Hepatocyte (in vitro differentiated cells): ENCODE measurements at regions not wholly inside any gene's neighbourhood (a gene's known extent, or its start where the extent isn't known, plus 50 kb on each side); places are given as distances from the start of the nearest gene placed in this dataset.

ENCODE experiments used
- EZH2 ChIP-seq: fragments of 200-600 bp; sonication (generic); IDR thresholded peaks from 2 replicates; pipeline ENCODE4 v1.6.1; 2016; ENCODE audit warnings: antibody characterized with exemption, mild to moderate bottlenecking, borderline replicate concordance
- TF ChIP-seq, protein P1 (sequence below): fragments of 200-600 bp; sonication (generic); IDR thresholded peaks from 2 replicates; pipeline ENCODE4 v1.5.1; 2016; ENCODE audit warnings: antibody characterized with exemption, mild to moderate bottlenecking; ENCODE audit not compliant: poor library complexity

DNA sequence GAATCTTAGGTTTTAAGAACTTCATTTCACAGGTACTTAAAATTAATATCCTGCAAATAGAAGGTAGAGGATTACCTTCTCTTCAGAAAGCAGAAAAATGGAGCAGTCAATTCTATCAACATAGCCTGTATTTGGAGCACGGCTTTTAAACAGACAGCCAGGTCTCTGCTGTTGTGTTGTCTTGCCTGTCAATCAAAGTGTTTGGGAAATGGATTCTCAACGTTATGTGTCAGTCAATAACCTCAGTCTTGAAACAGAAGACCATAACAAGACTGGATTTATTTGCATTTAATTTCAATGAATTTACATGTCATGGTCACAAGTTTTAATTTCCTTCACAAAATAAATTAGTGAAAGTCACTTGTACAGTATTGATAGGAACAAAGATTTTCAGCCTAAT is 51.9 kb upstream of the KRR1 start:
- TF ChIP-seq, protein P1, sequence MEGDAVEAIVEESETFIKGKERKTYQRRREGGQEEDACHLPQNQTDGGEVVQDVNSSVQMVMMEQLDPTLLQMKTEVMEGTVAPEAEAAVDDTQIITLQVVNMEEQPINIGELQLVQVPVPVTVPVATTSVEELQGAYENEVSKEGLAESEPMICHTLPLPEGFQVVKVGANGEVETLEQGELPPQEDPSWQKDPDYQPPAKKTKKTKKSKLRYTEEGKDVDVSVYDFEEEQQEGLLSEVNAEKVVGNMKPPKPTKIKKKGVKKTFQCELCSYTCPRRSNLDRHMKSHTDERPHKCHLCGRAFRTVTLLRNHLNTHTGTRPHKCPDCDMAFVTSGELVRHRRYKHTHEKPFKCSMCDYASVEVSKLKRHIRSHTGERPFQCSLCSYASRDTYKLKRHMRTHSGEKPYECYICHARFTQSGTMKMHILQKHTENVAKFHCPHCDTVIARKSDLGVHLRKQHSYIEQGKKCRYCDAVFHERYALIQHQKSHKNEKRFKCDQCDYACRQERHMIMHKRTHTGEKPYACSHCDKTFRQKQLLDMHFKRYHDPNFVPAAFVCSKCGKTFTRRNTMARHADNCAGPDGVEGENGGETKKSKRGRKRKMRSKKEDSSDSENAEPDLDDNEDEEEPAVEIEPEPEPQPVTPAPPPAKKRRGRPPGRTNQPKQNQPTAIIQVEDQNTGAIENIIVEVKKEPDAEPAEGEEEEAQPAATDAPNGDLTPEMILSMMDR: no peak
- TF ChIP-seq EZH2: no peak
